Astrocyte (in vitro differentiated cells and primary cell): ENCODE measurements at regions not wholly inside any gene's neighbourhood (a gene's known extent, or its start where the extent isn't known, plus 50 kb on each side); places are given as distances from the start of the nearest gene placed in this dataset.

Experiments used
- DNase-seq: peaks from one replicate; pipeline ENCODE4 v3.0.0-alpha.2; 2010; ENCODE audit warnings: low read depth
- FAIRE-seq: peaks from 2 replicates; lab custom pipeline; 2011; peaks lifted over from hg19 to GRCh38; lab: Jason Lieb, UNC
- H2AFZ ChIP-seq: 2 replicates; pipeline ENCODE4 v1.6.0; 2012; ENCODE audit warnings: low read depth, low read length, inconsistent platforms
- H3K27ac ChIP-seq: 2 replicates; pipeline ENCODE4 v1.5.1; 2011; ENCODE audit warnings: low read depth, low read length, inconsistent platforms
- H3K27me3 ChIP-seq: 2 replicates; pipeline ENCODE4 v1.6.0; 2011; ENCODE audit warnings: low read length, inconsistent platforms; ENCODE audit not compliant: insufficient read depth
- H3K36me3 ChIP-seq: 2 replicates; pipeline ENCODE4 v1.5.1; 2011; ENCODE audit warnings: low read length, inconsistent platforms; ENCODE audit not compliant: insufficient read depth
- H3K4me1 ChIP-seq: 2 replicates; pipeline ENCODE4 v1.5.1; 2011; ENCODE audit warnings: low read length, inconsistent platforms; ENCODE audit not compliant: insufficient read depth
- H3K4me2 ChIP-seq: 2 replicates; pipeline ENCODE4 v1.6.0; 2012; ENCODE audit warnings: low read length, inconsistent platforms
- H3K4me3 ChIP-seq: 2 replicates; pipeline ENCODE4 v1.5.1; 2011; ENCODE audit warnings: low read depth, mild to moderate bottlenecking, low read length, inconsistent platforms; ENCODE audit not compliant: insufficient read depth
- H3K79me2 ChIP-seq: 2 replicates; pipeline ENCODE4 v1.6.0; 2012; ENCODE audit warnings: mild to moderate bottlenecking, low read length, inconsistent platforms; ENCODE audit not compliant: insufficient read depth
- H3K9ac ChIP-seq: 2 replicates; pipeline ENCODE4 v1.6.0; 2012; ENCODE audit warnings: mild to moderate bottlenecking, low read length, inconsistent platforms
- H3K9me3 ChIP-seq: 2 replicates; pipeline ENCODE4 v1.5.1; 2012; ENCODE audit warnings: low read depth, mild to moderate bottlenecking, low read length, inconsistent platforms; ENCODE audit not compliant: insufficient read depth
- H4K20me1 ChIP-seq: 2 replicates; pipeline ENCODE4 v1.6.0; 2012; ENCODE audit warnings: low read length, inconsistent platforms; ENCODE audit not compliant: insufficient read depth
- H3K27ac Mint-ChIP-seq: one replicate; pipeline ENCODE4 v1.8.0; 2021; ENCODE audit warnings: mild to moderate bottlenecking, mixed read lengths; ENCODE audit not compliant: unreplicated experiment
- H3K27me3 Mint-ChIP-seq: one replicate; pipeline ENCODE4 v1.8.0; 2021; ENCODE audit warnings: low read depth, mixed read lengths; ENCODE audit not compliant: unreplicated experiment
- H3K36me3 Mint-ChIP-seq: one replicate; pipeline ENCODE4 v1.8.0; 2021; ENCODE audit warnings: low read depth, mixed read lengths; ENCODE audit not compliant: unreplicated experiment
- H3K4me1 Mint-ChIP-seq: one replicate; pipeline ENCODE4 v1.8.0; 2021; ENCODE audit warnings: low read depth, mixed read lengths; ENCODE audit not compliant: unreplicated experiment
- H3K4me3 Mint-ChIP-seq: one replicate; pipeline ENCODE4 v1.8.0; 2021; ENCODE audit warnings: mild to moderate bottlenecking, moderate library complexity, mixed read lengths; ENCODE audit not compliant: unreplicated experiment
- H3K9me3 Mint-ChIP-seq: one replicate; pipeline ENCODE4 v1.8.0; 2021; ENCODE audit warnings: mild to moderate bottlenecking, mixed read lengths; ENCODE audit not compliant: unreplicated experiment
- CTCF ChIP-seq: IDR thresholded peaks from 2 replicates; pipeline ENCODE4 v1.5.1; 2011; ENCODE audit warnings: low read depth, mild to moderate bottlenecking, inconsistent platforms, low read length, moderate library complexity; ENCODE audit not compliant: insufficient read depth
- EZH2 ChIP-seq: IDR thresholded peaks from 2 replicates; pipeline ENCODE4 v1.6.1; 2012; ENCODE audit warnings: mild to moderate bottlenecking, low read length, inconsistent platforms; ENCODE audit not compliant: insufficient read depth

- Histone ChIP-seq H3K9me3 (no peaks in the 10 kb centered on the region), H4K20me1 (no peaks in the 10 kb centered on the region), H3K4me3 (no peak overlapping the region), H3K27ac (no peak overlapping the region), H2AFZ (no peak overlapping the region), H3K4me1 (no peaks in the 10 kb centered on the region), H3K27me3 (no peaks in the 10 kb centered on the region), H3K9ac (no peak overlapping the region), H3K79me2 (no peaks in the 10 kb centered on the region), H3K36me3 (no peaks in the 10 kb centered on the region), H3K4me2 (no peak overlapping the region)
- peaks cover 6% of the 10 kb centered on the region for H3K4me1 Mint-ChIP-seq
- no peak overlapping the region for H3K27ac Mint-ChIP-seq
- peaks cover 14% of the 10 kb centered on the region for H3K27me3 Mint-ChIP-seq
- no peaks in the 10 kb centered on the region for H3K36me3 Mint-ChIP-seq
- DNase-seq (no peak), FAIRE-seq (no peak)
- H3K4me3 Mint-ChIP-seq, result no peak overlapping the region
- no peak for TF ChIP-seq CTCF
- TF ChIP-seq EZH2, result no peak
- peaks cover 8% of the 10 kb centered on the region for H3K9me3 Mint-ChIP-seq
Observed at GRCh38 chr2:238652053-238652770, 195.7 kb upstream of the TWIST2 start.

GRCh38 chr2:238652771-238653157 lies 195.1 kb upstream of the TWIST2 start:
- FAIRE-seq, result no peak
- Mint-ChIP-seq H3K4me3 (no peak overlapping the region), H3K27ac (no peak overlapping the region)

More at GRCh38 chr2:238652771-238653157, 195.1 kb upstream of the TWIST2 start:
- Histone ChIP-seq H3K79me2 (no peaks in the 10 kb centered on the region), H3K4me2 (no peak overlapping the region), H3K27me3 (no peaks in the 10 kb centered on the region), H3K27ac (no peak overlapping the region), H2AFZ (no peak overlapping the region), H3K9me3 (no peaks in the 10 kb centered on the region), H3K4me3 (no peak overlapping the region), H3K4me1 (no peaks in the 10 kb centered on the region), H3K9ac (no peak overlapping the region), H4K20me1 (no peaks in the 10 kb centered on the region), H3K36me3 (no peaks in the 10 kb centered on the region)
- H3K36me3 Mint-ChIP-seq, result no peaks in the 10 kb centered on the region
- no peak for DNase-seq
- H3K4me1 Mint-ChIP-seq, result peaks cover 6% of the 10 kb centered on the region
- peaks cover 10% of the 10 kb centered on the region for H3K9me3 Mint-ChIP-seq
- peaks cover 18% of the 10 kb centered on the region for H3K27me3 Mint-ChIP-seq
- TF ChIP-seq EZH2, result no peak
- no peak for TF ChIP-seq CTCF
